KMS-11 (cell line): ENCODE measurements at regions not wholly inside any gene's neighbourhood (a gene's known extent, or its start where the extent isn't known, plus 50 kb on each side); places are given as distances from the start of the nearest gene placed in this dataset.

ENCODE experiments used
- H2AFZ ChIP-seq: fragments of 200-600 bp; sonication (generic); 2 replicates; pipeline ENCODE4 v1.6.1; 2016; ENCODE audit warnings: antibody characterized with exemption, mixed run types, low read depth
- H3K27ac ChIP-seq: fragments of 200-600 bp; sonication (generic); 2 replicates; pipeline ENCODE4 v1.6.1; 2016; ENCODE audit warnings: mild to moderate bottlenecking, mixed run types
- H3K27me3 ChIP-seq: fragments of 200-600 bp; sonication (generic); 2 replicates; pipeline ENCODE4 v1.6.1; 2017; ENCODE audit warnings: mild to moderate bottlenecking, low read depth, mixed run types, moderate library complexity; ENCODE audit not compliant: insufficient read depth
- H3K36me3 ChIP-seq: fragments of 200-600 bp; sonication (generic); 2 replicates; pipeline ENCODE4 v1.6.1; 2017; ENCODE audit warnings: mild to moderate bottlenecking, mixed run types; ENCODE audit not compliant: insufficient read depth
- H3K4me1 ChIP-seq: fragments of 200-600 bp; sonication (generic); 2 replicates; pipeline ENCODE4 v1.6.1; 2016; ENCODE audit warnings: mild to moderate bottlenecking, low read depth, mixed run types; ENCODE audit not compliant: poor library complexity, severe bottlenecking
- H3K4me2 ChIP-seq: fragments of 200-600 bp; sonication (generic); 2 replicates; pipeline ENCODE4 v1.7.0; 2016; ENCODE audit warnings: mild to moderate bottlenecking, mixed run types
- H3K4me3 ChIP-seq: fragments of 200-600 bp; sonication (generic); IDR thresholded peaks from 2 replicates; pipeline ENCODE4 v1.6.1; 2017; ENCODE audit warnings: low read depth, low read length, mixed read lengths; ENCODE audit not compliant: insufficient read depth
- H3K79me2 ChIP-seq: fragments of 200-600 bp; sonication (generic); 2 replicates; pipeline ENCODE4 v1.6.1; 2016; ENCODE audit warnings: low read depth, mixed run types; ENCODE audit not compliant: insufficient read depth
- H3K9ac ChIP-seq: fragments of 200-600 bp; sonication (generic); 2 replicates; pipeline ENCODE4 v1.6.1; 2016; ENCODE audit warnings: mild to moderate bottlenecking, mixed run types
- H4K20me1 ChIP-seq: fragments of 200-600 bp; sonication (generic); 2 replicates; pipeline ENCODE4 v1.6.1; 2016; ENCODE audit warnings: mild to moderate bottlenecking, mixed run types; ENCODE audit not compliant: insufficient read depth
- TF ChIP-seq, protein P1 (sequence below): fragments of 200-600 bp; sonication (generic); conservative IDR thresholded peaks from 2 replicates; pipeline ENCODE4 v1.6.1; 2017; ENCODE audit warnings: low read depth, mild to moderate bottlenecking, antibody characterized with exemption, low read length, moderate library complexity, mixed read lengths

DNA sequence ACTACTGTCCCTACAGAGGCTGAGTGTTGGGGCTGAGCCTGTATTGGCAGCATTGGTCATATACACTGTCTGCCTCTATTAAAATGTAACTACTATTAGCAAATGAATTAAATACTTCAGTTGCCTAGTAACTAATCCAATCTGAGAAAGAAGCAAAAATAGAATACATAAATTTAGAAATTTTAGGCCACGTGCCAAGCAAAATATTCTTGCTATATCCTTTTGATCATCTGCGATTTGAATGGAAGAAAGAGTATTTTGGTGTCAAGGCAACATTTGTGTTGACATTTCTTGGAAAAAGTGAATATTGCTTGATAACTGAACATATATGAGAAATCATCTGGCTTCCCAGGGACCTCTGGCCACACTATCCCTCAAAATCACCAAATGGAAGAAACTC is 148.2 kb upstream of the TOPAZ1 start:
- Histone ChIP-seq H3K9ac (no peak overlapping the region), H3K4me1 (no peaks in the 10 kb centered on the region)
- TF ChIP-seq, protein P1, sequence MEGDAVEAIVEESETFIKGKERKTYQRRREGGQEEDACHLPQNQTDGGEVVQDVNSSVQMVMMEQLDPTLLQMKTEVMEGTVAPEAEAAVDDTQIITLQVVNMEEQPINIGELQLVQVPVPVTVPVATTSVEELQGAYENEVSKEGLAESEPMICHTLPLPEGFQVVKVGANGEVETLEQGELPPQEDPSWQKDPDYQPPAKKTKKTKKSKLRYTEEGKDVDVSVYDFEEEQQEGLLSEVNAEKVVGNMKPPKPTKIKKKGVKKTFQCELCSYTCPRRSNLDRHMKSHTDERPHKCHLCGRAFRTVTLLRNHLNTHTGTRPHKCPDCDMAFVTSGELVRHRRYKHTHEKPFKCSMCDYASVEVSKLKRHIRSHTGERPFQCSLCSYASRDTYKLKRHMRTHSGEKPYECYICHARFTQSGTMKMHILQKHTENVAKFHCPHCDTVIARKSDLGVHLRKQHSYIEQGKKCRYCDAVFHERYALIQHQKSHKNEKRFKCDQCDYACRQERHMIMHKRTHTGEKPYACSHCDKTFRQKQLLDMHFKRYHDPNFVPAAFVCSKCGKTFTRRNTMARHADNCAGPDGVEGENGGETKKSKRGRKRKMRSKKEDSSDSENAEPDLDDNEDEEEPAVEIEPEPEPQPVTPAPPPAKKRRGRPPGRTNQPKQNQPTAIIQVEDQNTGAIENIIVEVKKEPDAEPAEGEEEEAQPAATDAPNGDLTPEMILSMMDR = no peak

DNA sequence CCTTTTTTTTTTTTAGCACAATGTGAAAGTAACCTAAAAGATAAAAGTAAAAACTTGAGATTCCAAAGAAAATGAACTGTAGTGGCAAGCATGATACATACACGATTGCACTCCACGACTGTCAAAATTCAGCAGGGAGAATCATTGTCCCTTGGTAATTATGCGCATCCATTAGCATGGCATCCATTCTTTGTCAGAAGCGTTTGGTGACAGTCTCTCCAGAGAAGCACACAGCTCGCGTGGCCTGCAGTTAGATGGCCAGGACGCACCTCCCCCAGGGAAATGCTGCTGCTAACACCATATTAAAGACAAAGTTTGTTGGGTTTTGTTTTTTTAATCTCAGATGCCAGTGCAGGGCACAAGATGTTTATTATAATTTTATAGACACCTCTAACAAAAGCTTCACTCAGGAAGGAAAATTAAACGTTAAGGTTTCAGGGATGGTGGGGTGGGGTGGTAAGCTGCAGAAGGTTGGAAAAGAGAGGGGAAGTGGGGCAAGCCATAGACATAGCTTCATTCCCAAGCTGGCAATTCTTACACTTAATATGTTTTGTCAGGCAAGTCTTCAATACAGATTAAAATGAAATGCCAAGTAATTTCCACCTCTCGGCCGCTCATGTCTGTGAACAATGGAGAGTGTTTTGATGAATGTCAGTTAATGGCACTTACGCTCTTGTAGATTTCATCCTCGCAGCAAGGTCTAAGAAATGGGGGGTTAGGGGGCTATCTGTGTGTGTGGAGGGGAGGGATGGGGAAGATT is 142.8 kb upstream of the TOPAZ1 start:
- H2AFZ ChIP-seq = no peak overlapping the region
- H3K4me1 ChIP-seq = no peaks in the 10 kb centered on the region
- no peaks in the 10 kb centered on the region for H3K36me3 ChIP-seq
- H3K79me2 ChIP-seq = no peaks in the 10 kb centered on the region
- H3K27ac ChIP-seq = no peak overlapping the region
- TF ChIP-seq, protein P1 = no peak
- no peak overlapping the region for H3K4me3 ChIP-seq
- H4K20me1 ChIP-seq = no peaks in the 10 kb centered on the region
- no peak overlapping the region for H3K4me2 ChIP-seq
- no peak overlapping the region for H3K9ac ChIP-seq
- H3K27me3 ChIP-seq = no peaks in the 10 kb centered on the region

More for the DNA sequence above, 148.2 kb upstream of the TOPAZ1 start:
- Histone ChIP-seq H3K4me2 (no peak overlapping the region), H3K4me3 (no peak overlapping the region), H4K20me1 (no peaks in the 10 kb centered on the region), H3K27ac (no peak overlapping the region), H2AFZ (no peak overlapping the region), H3K79me2 (no peaks in the 10 kb centered on the region), H3K27me3 (no peaks in the 10 kb centered on the region), H3K36me3 (no peaks in the 10 kb centered on the region)

DNA sequence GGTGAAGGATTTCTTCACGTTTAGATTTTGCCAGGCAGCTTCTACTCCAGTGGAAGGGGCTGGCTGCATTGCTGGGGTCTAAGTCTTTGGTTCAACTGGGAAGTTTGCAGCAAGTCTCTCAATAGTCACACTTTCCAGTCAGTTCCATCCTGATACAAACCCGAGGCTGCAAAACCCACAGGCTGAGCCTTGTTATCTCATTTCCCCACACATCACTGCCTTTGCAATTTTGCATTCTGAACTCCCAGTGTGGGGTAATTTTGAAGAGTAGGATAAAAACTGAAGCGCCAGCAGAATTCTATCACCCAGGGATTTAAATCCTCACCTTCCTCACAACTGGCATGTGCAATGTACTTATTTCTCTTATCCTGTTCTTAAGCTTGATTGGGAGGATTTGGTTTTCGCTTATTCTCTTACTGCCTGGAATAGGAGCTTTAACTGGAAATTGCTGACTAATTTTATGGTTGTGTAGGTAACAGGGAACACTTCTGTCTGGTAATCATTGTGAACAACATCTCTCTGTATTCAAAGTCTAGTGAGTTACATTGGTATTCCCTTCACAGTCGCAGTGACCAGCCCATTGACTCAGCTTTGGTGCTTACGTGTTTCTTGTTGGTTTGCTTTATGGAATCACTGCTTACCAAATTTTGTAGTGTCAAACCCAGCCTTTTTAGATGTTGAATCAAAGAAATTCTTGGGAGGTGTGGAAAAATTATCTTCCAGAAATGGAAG is 142.0 kb upstream of the TOPAZ1 start:
- H3K4me3 ChIP-seq = no peak overlapping the region
- H3K27me3 ChIP-seq = no peaks in the 10 kb centered on the region
- H3K36me3 ChIP-seq = no peaks in the 10 kb centered on the region
- TF ChIP-seq, protein P1 = no peak
- H3K9ac ChIP-seq = no peak overlapping the region
- H4K20me1 ChIP-seq = no peaks in the 10 kb centered on the region
- H3K79me2 ChIP-seq = no peaks in the 10 kb centered on the region
- no peak overlapping the region for H3K27ac ChIP-seq
- H3K4me2 ChIP-seq = no peak overlapping the region
- no peaks in the 10 kb centered on the region for H3K4me1 ChIP-seq
- H2AFZ ChIP-seq = no peak overlapping the region

DNA sequence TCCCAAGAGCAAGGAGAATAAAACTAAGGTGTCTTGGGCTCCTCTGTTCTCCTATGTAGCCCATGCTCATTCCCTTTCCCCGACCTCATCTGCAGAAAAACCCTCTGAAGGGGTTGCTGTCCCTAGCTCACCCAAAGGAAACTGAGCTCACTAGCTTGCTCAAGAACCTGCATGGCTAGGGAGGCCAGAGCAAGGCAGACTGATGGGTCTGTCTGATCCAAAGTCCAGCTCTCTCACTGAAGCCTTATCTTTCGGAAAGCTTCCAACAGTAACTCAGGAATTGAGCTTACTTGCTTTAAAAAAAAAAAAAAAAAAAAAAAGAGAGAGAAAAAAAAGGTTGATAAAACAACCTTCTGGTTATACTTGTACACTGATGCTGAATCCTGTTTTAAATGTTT is 141.4 kb upstream of the TOPAZ1 start:
- H3K36me3 ChIP-seq = no peaks in the 10 kb centered on the region
- no peaks in the 10 kb centered on the region for H4K20me1 ChIP-seq
- no peak overlapping the region for H3K27ac ChIP-seq
- no peaks in the 10 kb centered on the region for H3K79me2 ChIP-seq
- no peak overlapping the region for H3K4me3 ChIP-seq
- no peaks in the 10 kb centered on the region for H3K27me3 ChIP-seq
- no peak overlapping the region for H2AFZ ChIP-seq
- no peaks in the 10 kb centered on the region for H3K4me1 ChIP-seq
- no peak overlapping the region for H3K4me2 ChIP-seq
- TF ChIP-seq, protein P1 = no peak
- no peak overlapping the region for H3K9ac ChIP-seq
